SKM-1 (cell line): ENCODE measurements at regions not wholly inside any gene's neighbourhood (a gene's known extent, or its start where the extent isn't known, plus 50 kb on each side); places are given as distances from the start of the nearest gene placed in this dataset.
A peak's percentile ranks its signal among the peaks of the same experiment; 100 is the strongest.

ENCODE experiments used
- DNase-seq: peaks from one replicate; lab custom pipeline; 2025; ENCODE audit not compliant: unreplicated experiment; lab: John Stamatoyannopoulos, UW

DNA sequence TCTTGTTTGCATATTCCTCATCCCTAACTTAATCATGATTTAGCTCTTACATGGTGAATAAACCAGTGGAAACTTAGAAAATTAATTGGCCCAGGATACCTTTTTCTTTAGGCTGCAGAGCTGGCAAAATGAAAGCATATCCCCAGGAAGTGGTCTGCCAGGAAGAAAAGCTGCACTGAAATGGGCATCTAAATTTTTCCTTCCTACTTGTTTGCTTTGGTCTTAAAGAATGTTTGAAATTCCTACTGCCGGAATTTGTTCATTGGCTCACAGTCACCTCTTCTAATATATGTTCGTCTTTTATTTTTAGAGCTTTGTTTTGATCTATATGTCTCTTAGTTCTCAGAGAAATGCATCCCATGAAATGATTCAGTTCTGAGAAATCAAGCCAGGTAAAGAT is 113.2 kb upstream of the ELL2 start:
- DNase-seq = no peak

DNA sequence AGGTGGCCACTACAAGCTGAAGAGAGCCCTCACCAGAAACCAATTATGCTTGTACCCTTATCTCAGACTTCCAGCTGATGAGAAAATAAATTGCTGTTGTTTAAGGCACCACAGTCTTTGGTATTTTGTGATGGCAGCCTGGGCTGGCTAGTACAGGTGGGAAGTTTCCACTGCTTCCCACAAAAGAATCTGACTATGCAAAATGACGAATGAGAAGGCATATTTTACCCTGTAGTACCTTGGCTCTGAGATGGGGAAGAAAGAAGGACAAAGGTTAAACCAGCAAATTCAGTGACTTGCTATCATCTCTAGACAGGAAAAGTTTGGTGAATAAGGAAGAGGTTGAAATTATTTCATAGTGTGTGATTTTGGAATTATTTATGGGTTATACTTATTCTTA is 112.8 kb upstream of the ELL2 start:
- DNase-seq = no peak

- DNase-seq = no peak
These were observed 111.1 kb upstream of the ELL2 start for GRCh38 chr5:96072791-96073165.

DNA sequence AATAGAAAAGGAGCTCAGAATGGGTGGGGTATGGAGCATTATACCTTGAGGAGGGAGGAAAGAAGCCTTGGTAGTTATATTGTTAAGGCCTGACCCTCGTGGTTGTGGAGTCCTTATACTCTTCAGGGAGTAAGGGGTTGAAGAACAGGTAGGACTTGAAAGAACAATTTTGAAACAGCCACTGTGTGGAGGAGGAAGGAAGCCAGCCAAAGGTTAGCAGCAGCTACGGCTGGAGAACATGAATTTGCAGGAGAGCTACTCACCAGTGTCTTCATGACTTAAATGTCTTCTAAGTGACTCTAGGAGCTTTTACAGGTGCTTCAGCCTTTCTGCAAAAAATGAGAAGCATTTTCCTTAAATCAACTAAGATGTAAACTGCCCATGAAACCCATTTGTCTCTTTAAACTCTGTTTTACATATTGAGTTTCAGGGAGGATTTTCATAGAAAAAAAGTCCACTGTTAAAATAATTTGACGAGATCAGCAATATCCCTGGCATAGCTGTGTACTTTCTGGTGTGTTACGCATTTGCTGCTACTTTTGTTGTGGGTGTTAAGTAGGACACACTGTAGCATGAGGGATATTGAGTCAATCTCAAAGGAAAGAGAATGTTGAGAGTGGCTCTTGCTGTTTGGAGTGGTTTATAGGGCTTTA is 110.6 kb upstream of the ELL2 start:
- DNase-seq = no peak

- peak; percentile 83 for DNase-seq
These were observed 109.1 kb upstream of the ELL2 start for GRCh38 chr5:96070622-96071225.

- DNase-seq = no peak
These were observed 106.4 kb upstream of the ELL2 start for GRCh38 chr5:96067894-96068614.

GRCh38 chr5:96067251-96067650 is 105.6 kb upstream of the ELL2 start:
- DNase-seq = no peak

- DNase-seq = no peak
These were observed 104.7 kb upstream of the ELL2 start for GRCh38 chr5:96066386-96066719.

DNA sequence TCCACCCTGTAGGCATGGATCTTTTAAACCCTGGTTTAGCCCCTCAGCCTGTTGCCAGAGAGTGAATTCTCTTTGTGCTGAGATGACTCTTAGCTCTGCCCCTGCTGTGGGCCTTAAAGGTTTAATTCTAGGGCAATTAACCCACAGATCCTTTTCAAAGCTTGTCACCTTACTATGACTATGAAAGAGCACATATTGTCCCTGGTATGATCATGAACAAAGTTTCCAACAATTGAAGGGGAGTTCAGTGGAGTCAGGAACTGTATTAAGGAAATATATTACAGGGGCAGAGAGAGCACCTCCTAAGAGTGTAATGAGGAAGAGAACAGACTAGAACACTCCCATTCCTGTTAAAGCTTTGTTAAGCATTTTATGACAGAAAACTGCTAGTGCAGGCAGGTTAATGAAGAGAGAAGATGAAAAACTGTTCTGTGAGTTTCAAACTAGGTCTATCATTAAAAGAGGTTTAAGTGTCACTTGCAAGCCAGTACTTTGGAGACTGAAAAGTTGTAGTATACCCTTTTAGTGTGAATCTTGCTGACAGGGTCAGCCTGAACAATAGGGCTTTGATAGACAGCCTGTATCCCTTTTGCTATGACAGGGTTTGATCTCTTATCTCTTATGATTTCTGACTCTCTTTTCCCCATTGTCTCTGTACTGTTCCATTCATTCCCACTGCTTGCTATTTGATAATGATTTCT is 104.2 kb upstream of the ELL2 start:
- no peak for DNase-seq

- DNase-seq = no peak
These were observed 103.2 kb upstream of the ELL2 start for GRCh38 chr5:96064877-96065276.

GRCh38 chr5:96062836-96063235 is 101.2 kb upstream of the ELL2 start:
- DNase-seq = no peak

- no peak for DNase-seq
These were observed 96.4 kb upstream of the ELL2 start for GRCh38 chr5:96058084-96058483.

- DNase-seq = no peak
These were observed 92.8 kb upstream of the ELL2 start for GRCh38 chr5:96054311-96055030.

DNA sequence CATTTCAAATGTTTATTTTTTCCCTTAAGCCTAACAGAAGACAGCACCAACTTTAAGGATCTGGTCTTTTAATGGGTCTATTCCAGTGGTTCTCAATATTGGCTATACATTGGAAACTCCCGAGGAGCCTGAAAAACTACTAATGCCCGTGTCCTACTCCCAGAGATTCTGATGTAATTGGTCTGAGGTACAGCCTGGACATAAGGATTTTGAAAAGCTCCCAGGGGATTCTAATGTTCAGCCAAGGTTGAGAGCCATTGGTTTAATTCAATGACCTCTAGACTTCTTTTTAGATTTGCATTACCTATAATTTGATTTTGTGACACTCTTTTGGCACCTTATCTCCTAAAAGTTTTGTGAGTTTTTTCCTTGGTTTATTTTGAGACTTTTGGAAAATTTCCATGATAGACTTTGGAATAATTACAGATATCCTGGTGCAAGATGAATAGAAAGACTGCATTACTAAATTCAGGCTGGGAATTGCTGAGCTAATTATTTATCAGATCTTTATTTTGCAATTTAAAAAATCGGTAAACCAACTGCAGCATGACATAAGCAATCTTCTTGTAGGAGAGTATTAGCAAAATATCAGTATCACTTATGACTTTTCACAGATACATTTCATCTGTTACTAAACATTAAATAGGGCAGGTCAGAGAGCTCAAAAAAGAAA is 91.5 kb upstream of the ELL2 start:
- DNase-seq = no peak

DNA sequence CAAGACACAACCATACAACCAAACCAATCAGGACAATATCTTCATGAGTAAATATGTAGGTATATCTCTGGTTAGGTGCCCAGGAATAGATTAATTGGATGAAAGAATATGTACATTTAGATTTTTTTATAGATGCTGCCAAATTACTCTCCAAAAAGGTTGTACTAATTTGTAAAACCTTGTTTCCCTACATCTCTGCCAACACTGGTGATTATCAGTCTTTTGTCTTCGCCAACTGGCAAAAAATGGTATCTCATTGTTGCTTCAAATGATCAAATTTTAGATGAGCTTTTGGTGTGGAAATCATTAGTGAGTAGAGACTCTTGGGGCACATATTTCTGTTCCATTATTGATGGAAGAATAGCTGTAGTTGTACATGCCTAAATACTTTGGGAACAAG is 90.7 kb upstream of the ELL2 start:
- no peak for DNase-seq

- no peak for DNase-seq
These were observed 89.8 kb upstream of the ELL2 start for GRCh38 chr5:96051401-96051830.

DNA sequence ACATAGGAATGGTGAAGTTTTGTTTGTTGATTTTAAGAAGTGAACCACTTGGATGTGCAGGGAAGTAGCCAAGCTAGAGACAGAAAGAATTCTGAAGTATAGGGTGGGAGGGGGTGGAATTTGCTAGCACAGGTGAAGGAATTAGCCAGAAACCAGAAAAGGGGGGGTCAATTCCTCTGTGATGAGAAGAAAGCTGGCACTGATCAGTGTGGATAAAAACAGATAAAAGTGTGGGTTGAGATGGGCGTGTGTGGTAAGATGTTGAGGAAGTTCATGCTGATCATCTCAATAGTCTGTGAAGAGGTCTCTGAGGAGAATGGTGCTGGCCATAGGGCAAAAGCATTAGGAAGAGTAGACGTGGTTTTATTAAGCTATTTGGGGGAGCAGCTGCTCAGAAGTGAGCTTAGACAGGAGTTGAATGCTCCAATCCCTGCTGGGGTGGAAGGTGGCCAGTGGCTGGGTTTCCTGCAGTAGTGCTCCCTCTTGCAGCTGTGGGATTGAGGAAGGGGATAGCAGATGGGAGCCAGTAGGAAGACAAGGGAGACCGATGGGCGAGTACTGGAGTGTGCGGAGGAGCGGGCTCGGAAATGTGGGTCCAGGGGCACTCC is 88.7 kb upstream of the ELL2 start:
- DNase-seq = no peak

DNA sequence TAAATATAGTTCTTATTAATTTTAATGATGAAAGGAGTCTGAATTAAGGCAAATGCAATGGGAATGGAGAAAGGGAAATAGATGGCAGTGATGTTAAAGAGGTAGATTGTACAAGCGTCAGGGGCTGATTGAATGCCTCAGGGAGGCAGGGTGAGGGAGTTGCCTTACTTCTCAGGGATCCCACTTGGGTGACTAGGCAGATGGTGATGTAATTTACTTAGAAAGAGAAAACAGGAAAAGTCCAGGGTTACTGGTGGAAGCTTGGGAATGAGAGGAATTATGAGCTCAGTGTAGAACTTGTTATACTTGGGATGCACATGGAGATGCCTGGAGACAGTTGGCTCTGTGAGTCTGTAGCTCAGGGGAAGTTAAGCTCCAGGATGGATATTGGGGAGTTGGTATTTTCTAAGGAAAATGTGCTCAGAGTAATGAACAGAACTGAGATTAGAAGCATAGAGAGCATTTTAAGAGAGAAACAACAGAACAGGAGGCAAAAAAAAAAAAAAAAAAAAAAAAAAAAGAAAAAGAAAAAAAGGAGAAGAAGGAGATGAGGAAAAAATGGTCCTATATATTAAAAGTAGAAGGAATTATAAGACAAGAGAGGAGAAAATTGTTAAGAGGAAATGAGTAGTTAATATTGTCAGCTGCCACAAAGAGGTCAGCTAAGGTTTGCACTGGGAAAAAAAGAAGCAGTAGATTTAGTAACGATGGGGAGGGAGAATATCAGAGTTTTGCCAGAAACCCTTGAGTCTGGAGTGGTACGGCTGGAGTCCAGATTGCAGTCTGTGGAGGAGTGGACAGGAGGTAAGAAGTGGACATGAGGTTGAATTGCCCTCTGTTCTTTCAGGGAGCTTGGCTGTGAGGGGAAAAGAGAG is 88.0 kb upstream of the ELL2 start:
- no peak for DNase-seq

DNA sequence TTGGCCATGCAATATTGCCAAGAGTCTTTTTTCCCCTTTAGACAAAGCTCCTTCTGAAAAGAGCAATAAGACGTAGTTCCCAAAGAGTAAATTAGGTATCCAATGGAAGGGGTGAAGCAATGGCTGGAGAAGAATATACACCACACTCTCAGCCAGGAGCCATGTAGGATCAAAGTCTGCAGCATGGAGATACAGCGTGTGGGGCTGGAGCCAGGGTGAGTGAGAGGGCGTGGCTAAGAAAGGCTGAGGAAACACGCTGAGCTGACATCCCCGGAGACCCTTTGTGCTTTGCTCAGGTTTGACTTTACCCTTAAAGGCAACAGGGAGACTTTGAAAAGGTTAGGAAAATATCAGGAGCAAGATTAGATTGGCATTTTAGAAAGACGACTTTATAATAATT is 87.1 kb upstream of the ELL2 start:
- no peak for DNase-seq
